HEK293T (cell line): ENCODE measurements at regions not wholly inside any gene's neighbourhood (a gene's known extent, or its start where the extent isn't known, plus 50 kb on each side); places are given as distances from the start of the nearest gene placed in this dataset.

Experiments used
- BHLHE40 ChIP-seq: fragments of 450-650 bp; IDR thresholded peaks from 2 replicates; pipeline ENCODE4 v1.6.1; 2016; ENCODE audit warnings: mild to moderate bottlenecking, moderate library complexity, borderline replicate concordance
- CTBP1 ChIP-seq: fragments of 450-650 bp; IDR thresholded peaks from 2 replicates; pipeline ENCODE4 v1.6.1; 2016; ENCODE audit warnings: borderline replicate concordance
- FOXA1 ChIP-seq: fragments of 450-650 bp; IDR thresholded peaks from 2 replicates; pipeline ENCODE4 v1.6.1; 2016; ENCODE audit warnings: mild to moderate bottlenecking
- FOXM1 ChIP-seq: fragments of 450-650 bp; IDR thresholded peaks from 2 replicates; pipeline ENCODE4 v1.6.1; 2017; ENCODE audit warnings: mild to moderate bottlenecking, borderline replicate concordance
- L3MBTL2 ChIP-seq: fragments of 450-650 bp; conservative IDR thresholded peaks from 2 replicates; pipeline ENCODE4 v1.6.1; 2016; ENCODE audit warnings: mild to moderate bottlenecking
- NFRKB ChIP-seq: fragments of 450-650 bp; IDR thresholded peaks from 2 replicates; pipeline ENCODE4 v1.6.1; 2016; ENCODE audit warnings: mild to moderate bottlenecking, moderate library complexity
- SP1 ChIP-seq: fragments of 450-650 bp; IDR thresholded peaks from 2 replicates; pipeline ENCODE4 v1.6.1; 2017
- SUZ12 ChIP-seq: fragments of 450-650 bp; IDR thresholded peaks from 2 replicates; pipeline ENCODE4 v1.6.1; 2016; ENCODE audit warnings: mild to moderate bottlenecking
- TARDBP ChIP-seq: fragments of 450-650 bp; IDR thresholded peaks from 2 replicates; pipeline ENCODE4 v1.6.1; 2016

- TF ChIP-seq SUZ12: no peak
- TF ChIP-seq TARDBP: no peak
- TF ChIP-seq SP1: no peak
- no peak for TF ChIP-seq NFRKB
- no peak for TF ChIP-seq L3MBTL2
- no peak for TF ChIP-seq BHLHE40
- no peak for TF ChIP-seq FOXM1
- no peak for TF ChIP-seq FOXA1
- TF ChIP-seq CTBP1: no peak
These were observed 83.8 kb upstream of the AKR1E2 start for GRCh38 chr10:4742217-4742616.
